ENCODE measurements at regions not wholly inside any gene's neighbourhood (a gene's known extent, or its start where the extent isn't known, plus 50 kb on each side); places are given as distances from the start of the nearest gene placed in this dataset.
"Not testable (repeated sequence)": the region's sequence is repeated elsewhere in the genome, so short reads cannot be mapped to it uniquely, and the experiment has no call there.

GRCh38 chr1:200496937-200497336 is 87.1 kb upstream of the ZNF281 start:
- no peak for DNase-seq (ENCODE audit: extremely low read depth, low read depth)

GRCh38 chr1:200495901-200496300 is 86.1 kb upstream of the ZNF281 start:
- no peak for DNase-seq (ENCODE audit: extremely low read depth, low read depth)

GRCh38 chr1:200493344-200493743 is 83.5 kb upstream of the ZNF281 start:
- DNase-seq (ENCODE audit: extremely low read depth, low read depth): no peak

GRCh38 chr1:200491103-200491502 is 81.3 kb upstream of the ZNF281 start:
- no peak for DNase-seq (ENCODE audit: extremely low read depth, low read depth)

- no peak for DNase-seq (ENCODE audit: extremely low read depth, low read depth)
Measured at GRCh38 chr1:200490183-200490582, 80.3 kb upstream of the ZNF281 start.

GRCh38 chr1:200488375-200489165 is 78.7 kb upstream of the ZNF281 start:
- peak; percentile 75 for DNase-seq (ENCODE audit: extremely low read depth, low read depth)

- no peak for DNase-seq (ENCODE audit: extremely low read depth, low read depth)
Measured at GRCh38 chr1:200487650-200488049, 77.8 kb upstream of the ZNF281 start.

- DNase-seq (ENCODE audit: extremely low read depth, low read depth): no peak
Measured at GRCh38 chr1:200486634-200487033, 76.8 kb upstream of the ZNF281 start.

GRCh38 chr1:200484438-200484946 is 74.7 kb upstream of the ZNF281 start:
- not testable (repeated sequence) for DNase-seq (ENCODE audit: extremely low read depth, low read depth)

- peak; percentile 75 for DNase-seq (ENCODE audit: extremely low read depth, low read depth)
Measured at GRCh38 chr1:200483491-200484143, 73.8 kb upstream of the ZNF281 start.

GRCh38 chr1:200480964-200481363 is 71.1 kb upstream of the ZNF281 start:
- DNase-seq (ENCODE audit: extremely low read depth, low read depth): no peak

GRCh38 chr1:200479816-200480215 is 70.0 kb upstream of the ZNF281 start:
- no peak for DNase-seq (ENCODE audit: extremely low read depth, low read depth)

GRCh38 chr1:200478945-200479558 is 69.2 kb upstream of the ZNF281 start:
- no peak for DNase-seq (ENCODE audit: extremely low read depth, low read depth)

GRCh38 chr1:200478239-200478623 is 68.4 kb upstream of the ZNF281 start:
- DNase-seq (ENCODE audit: extremely low read depth, low read depth): no peak

GRCh38 chr1:200474633-200475032 is 64.8 kb upstream of the ZNF281 start:
- no peak for DNase-seq (ENCODE audit: extremely low read depth, low read depth)

- no peak for DNase-seq (ENCODE audit: extremely low read depth, low read depth)
Measured at GRCh38 chr1:200473698-200474371, 64.0 kb upstream of the ZNF281 start.

- DNase-seq (ENCODE audit: extremely low read depth, low read depth): no peak
Measured at GRCh38 chr1:200471739-200472138, 61.9 kb upstream of the ZNF281 start.

- no peak for DNase-seq (ENCODE audit: extremely low read depth, low read depth)
Measured at GRCh38 chr1:200468264-200469001, 58.6 kb upstream of the ZNF281 start.

- no peak for DNase-seq (ENCODE audit: extremely low read depth, low read depth)
Measured at GRCh38 chr1:200464784-200465400, 55.1 kb upstream of the ZNF281 start.

Measured in NCI-H460 (cell line).